ENCODE measurements at regions not wholly inside any gene's neighbourhood (a gene's known extent, or its start where the extent isn't known, plus 50 kb on each side); places are given as distances from the start of the nearest gene placed in this dataset.

DNA sequence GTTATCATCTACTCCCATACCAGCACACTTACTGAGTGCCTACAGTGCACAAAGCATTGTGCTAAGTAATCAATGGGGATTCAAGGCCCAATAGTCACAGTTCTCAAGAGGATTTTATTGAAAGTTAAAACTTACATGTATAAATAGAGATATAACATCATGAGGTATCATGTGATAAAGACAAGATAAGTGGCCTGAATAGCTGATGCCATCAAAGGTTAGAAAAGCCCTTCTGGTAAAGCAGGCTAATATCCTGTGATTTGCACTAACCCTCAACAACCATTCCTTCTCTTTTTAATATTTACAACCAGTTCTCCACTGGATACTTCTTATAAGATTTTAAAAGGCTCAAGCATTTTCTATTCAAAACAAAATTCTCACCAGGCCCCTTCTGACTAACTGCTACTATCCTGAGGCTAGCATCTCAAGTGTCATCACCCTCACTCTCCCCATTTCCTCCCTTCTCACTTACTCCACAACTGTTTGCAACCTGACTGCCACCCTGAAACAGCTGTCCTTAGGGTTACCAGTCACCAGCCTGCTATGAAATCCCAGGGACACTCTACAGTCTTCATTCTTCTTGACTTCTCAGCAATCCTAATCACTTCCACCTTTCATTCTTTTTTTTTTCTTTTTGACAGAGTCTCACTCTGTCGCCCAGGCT is 377.9 kb downstream of the ENC1 start:
- TF ChIP-seq POLR2A (IDR thresholded peaks at IDR 0.05): no peak
- TF ChIP-seq, protein P1, sequence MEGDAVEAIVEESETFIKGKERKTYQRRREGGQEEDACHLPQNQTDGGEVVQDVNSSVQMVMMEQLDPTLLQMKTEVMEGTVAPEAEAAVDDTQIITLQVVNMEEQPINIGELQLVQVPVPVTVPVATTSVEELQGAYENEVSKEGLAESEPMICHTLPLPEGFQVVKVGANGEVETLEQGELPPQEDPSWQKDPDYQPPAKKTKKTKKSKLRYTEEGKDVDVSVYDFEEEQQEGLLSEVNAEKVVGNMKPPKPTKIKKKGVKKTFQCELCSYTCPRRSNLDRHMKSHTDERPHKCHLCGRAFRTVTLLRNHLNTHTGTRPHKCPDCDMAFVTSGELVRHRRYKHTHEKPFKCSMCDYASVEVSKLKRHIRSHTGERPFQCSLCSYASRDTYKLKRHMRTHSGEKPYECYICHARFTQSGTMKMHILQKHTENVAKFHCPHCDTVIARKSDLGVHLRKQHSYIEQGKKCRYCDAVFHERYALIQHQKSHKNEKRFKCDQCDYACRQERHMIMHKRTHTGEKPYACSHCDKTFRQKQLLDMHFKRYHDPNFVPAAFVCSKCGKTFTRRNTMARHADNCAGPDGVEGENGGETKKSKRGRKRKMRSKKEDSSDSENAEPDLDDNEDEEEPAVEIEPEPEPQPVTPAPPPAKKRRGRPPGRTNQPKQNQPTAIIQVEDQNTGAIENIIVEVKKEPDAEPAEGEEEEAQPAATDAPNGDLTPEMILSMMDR (IDR thresholded peaks at IDR 0.05): no peak

Data from testis (tissue), 2 donors.